ENCODE measurements at regions not wholly inside any gene's neighbourhood (a gene's known extent, or its start where the extent isn't known, plus 50 kb on each side); places are given as distances from the start of the nearest gene placed in this dataset.
"Not testable (repeated sequence)": the region's sequence is repeated elsewhere in the genome, so short reads cannot be mapped to it uniquely, and the experiment has no call there.

- DNase-seq = no peak
Measured at GRCh38 chr5:136453986-136454758, 88.8 kb upstream of the TRPC7 start.

DNA sequence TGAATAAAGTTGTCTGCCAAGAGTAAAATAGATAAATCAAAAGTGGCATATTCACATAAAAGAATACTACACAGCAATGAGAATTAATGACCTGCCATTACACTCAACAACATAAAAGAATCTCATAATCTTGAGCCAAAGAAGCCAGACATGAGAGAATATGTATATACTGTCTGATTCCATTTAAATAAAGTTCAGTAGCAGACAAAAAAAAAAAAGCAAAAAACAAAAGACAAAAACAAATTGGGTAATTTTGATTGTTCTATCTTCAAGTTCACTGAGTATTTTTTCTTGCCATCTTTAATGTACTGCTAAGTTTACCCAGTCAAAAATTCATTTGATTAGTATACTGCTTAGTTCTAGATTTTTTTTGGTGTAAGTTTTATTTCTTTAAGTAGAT, 87.9 kb upstream of the TRPC7 start:
- no peak for DNase-seq

GRCh38 chr5:136447576-136447975, 82.2 kb upstream of the TRPC7 start:
- not testable (repeated sequence) for DNase-seq

DNA sequence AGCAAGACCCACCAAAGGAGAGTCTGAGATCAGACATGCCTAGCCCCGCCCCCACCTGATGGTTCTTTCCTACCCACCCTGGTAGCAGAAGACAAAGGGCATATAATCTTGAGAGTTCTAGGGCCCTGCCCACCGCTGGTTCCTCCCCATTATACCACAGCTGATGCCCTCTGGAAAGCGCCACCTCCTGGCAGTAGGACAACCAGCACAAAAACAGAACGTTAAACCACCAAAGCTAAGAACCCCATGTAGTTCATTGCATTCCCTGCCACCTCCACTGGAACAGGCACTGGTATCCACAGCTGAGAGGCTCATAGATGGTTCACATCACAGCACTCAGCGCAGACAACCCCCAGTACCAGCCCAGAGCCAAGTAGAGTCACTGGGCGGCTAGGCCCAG, 81.2 kb upstream of the TRPC7 start:
- DNase-seq = no peak

GRCh38 chr5:136444099-136444498, 78.8 kb upstream of the TRPC7 start:
- not testable (repeated sequence) for DNase-seq

- DNase-seq = no peak
Measured at GRCh38 chr5:136439367-136439766, 74.0 kb upstream of the TRPC7 start.

DNA sequence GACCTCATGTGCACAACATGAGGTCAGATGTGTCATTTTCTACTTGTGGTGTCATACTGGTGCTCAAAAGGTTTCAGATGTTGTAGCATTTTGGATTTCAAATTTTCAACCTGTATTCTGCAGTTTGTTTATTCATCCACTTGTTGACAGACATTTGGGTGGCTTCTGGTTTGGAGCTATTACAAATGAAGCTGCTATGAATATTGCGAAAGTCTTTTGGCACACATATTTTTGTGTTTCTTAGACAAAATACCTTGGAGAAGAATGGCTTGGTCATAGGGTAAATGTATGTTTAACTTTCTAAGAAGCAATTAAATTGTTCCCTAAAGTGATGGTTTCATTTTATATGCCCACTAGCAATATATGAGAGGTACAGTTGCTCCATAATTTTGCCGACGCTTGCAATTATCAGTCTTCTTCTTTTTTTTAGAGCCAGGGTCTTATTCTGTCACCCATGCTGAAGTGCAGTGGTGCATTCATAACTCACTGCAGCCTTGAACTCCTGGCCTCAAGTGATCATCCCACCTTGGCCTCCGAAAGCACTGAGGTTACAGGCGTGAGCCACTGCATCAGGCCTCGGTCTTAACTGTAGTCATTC, 70.7 kb upstream of the TRPC7 start:
- no peak for DNase-seq

GRCh38 chr5:136434795-136435194, 69.5 kb upstream of the TRPC7 start:
- no peak for DNase-seq

DNA sequence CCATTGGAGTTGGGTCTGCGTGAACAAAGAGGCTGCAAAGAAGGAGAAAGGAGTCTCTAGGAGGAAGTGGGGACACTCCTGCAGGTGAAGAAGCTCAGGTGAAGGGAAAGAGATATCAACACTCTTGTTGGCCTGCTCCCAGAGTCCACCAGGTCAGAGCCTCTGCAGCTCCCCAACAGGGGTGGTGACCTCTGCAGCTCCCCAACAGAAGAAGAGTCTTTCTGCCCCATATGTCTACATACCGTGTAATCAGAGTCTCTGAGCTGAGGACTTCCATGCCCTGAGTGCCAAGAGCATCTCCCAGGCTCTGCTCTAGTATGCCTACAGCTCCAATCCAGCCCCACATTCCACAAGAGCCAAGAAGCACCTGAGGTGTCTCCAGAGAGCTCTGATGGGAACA, 67.4 kb upstream of the TRPC7 start:
- no peak for DNase-seq

DNA sequence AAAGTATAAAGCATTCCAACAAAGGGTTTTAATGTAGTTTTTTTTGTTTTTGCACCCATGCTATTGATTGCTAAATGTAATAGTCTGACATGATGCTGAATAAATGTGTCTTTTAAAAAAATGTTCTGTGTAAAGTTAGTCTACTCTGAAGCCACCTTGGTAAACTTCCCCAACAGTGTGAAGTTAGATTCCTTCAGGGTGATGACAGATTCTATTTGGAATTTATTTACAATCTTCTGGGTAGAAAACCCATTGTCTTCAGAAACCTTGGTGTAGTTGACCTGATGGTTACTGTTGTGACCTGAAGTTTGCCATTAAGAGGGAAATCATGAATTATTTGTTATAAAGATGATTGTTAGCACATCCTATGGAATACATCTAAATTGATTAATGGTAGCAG, 64.7 kb upstream of the TRPC7 start:
- no peak for DNase-seq

GRCh38 chr5:136427426-136427825, 62.1 kb upstream of the TRPC7 start:
- DNase-seq = no peak

- DNase-seq = no peak
Measured at GRCh38 chr5:136425921-136426320, 60.6 kb upstream of the TRPC7 start.

- DNase-seq = peak; percentile 25
Measured at GRCh38 chr5:136424835-136425584, 59.7 kb upstream of the TRPC7 start.

- DNase-seq = no peak
Measured at GRCh38 chr5:136423944-136424606, 58.7 kb upstream of the TRPC7 start.

GRCh38 chr5:136420168-136420898, 55.0 kb upstream of the TRPC7 start:
- no peak for DNase-seq

- DNase-seq = no peak
Measured at GRCh38 chr5:136418301-136418700, 53.0 kb upstream of the TRPC7 start.
